GM12878 (cell line): ENCODE measurements at regions not wholly inside any gene's neighbourhood (a gene's known extent, or its start where the extent isn't known, plus 50 kb on each side); places are given as distances from the start of the nearest gene placed in this dataset.

Experiments
- ATAC-seq: fragments of 200-7000 bp; cut with Tn5 transposase; 3 replicates; pipeline ENCODE4 v1.9.1; 2020; ENCODE audit warnings: mild to moderate bottlenecking, moderate library complexity
- BruUV-seq: library from RNA; stranded (reverse); fragments of 400-500 nt; replicated peaks from 2 replicates; lab custom pipeline; 2021; lab: Mats Ljungman, UMichigan
- CTCF ChIA-PET: fragments of 300-600 bp; sonication (Branson Sonifier 250); formaldehyde crosslinking; extraction: SDS; loops from one replicate; lab custom pipeline; 2021; ENCODE audit warnings: inconsistent platforms; lab: Yijun Ruan, JAX
- POLR2A ChIA-PET: fragments of 350-600 bp; formaldehyde crosslinking; extraction: SDS; loops from one replicate; lab custom pipeline; 2021; ENCODE audit warnings: inconsistent platforms; lab: Charles Lee
- RAD21 ChIA-PET: fragments of 300-600 bp; sonication (Branson Sonifier 250); formaldehyde crosslinking; loops from one replicate; lab custom pipeline; 2023; ENCODE audit warnings: antibody characterized with exemption; ENCODE audit not compliant: unreplicated experiment; lab: Charles Lee
- SMC1A ChIA-PET: fragments of 300-600 bp; sonication (Branson Sonifier 250); formaldehyde crosslinking; loops from one replicate; lab custom pipeline; 2023; ENCODE audit not compliant: unreplicated experiment, uncharacterized antibody; lab: Charles Lee
- DNase-seq: peaks from one replicate; pipeline ENCODE4 v3.0.0-alpha.2; 2011; ENCODE audit warnings: low read depth, low spot score
- FAIRE-seq: peaks from 3 replicates; lab custom pipeline; 2011; peaks lifted over from hg19 to GRCh38; lab: Jason Lieb, UNC
- H2AFZ ChIP-seq: 2 replicates; pipeline ENCODE4 v1.6.0; 2011; ENCODE audit warnings: low read depth, low read length, control low read depth; ENCODE audit not compliant: control insufficient read depth
- H3K27ac ChIP-seq: 2 replicates; pipeline ENCODE4 v1.5.1; 2011; ENCODE audit warnings: control low read depth; ENCODE audit not compliant: control insufficient read depth, insufficient read depth
- H3K27me3 ChIP-seq, 2 experiments: replicated peaks in 1 of 2; 2 replicates each; pipeline versions ENCODE4 v1.6.0 to v1.6.1; 2011; ENCODE audit warnings: low read length in 1 of 2; ENCODE audit not compliant: control insufficient read depth in 2 of 2, insufficient read depth in 2 of 2
- H3K36me3 ChIP-seq, 2 experiments: 2 replicates each; pipeline ENCODE4 v1.5.1; 2011; ENCODE audit warnings: low read length in 1 of 2; ENCODE audit not compliant: control insufficient read depth in 2 of 2, insufficient read depth in 2 of 2
- H3K4me1 ChIP-seq: 2 replicates; pipeline ENCODE4 v1.6.1; 2011; ENCODE audit warnings: mild to moderate bottlenecking, low read length, moderate library complexity, mixed read lengths; ENCODE audit not compliant: control insufficient read depth, insufficient read depth
- H3K4me2 ChIP-seq: 2 replicates; pipeline ENCODE4 v1.6.0; 2011; ENCODE audit warnings: control low read depth; ENCODE audit not compliant: control insufficient read depth, insufficient read depth
- H3K4me3 ChIP-seq: fragments of 200-600 bp; sonication (generic); 2 replicates; pipeline ENCODE4 v1.5.1; 2016
- H3K79me2 ChIP-seq: 2 replicates; pipeline ENCODE4 v1.6.0; 2011; ENCODE audit warnings: low read length; ENCODE audit not compliant: control insufficient read depth, insufficient read depth
- H3K9ac ChIP-seq: 2 replicates; pipeline ENCODE4 v1.8.0; 2011; ENCODE audit warnings: low read length, control low read depth, mixed read lengths; ENCODE audit not compliant: control insufficient read depth, insufficient read depth
- H3K9me3 ChIP-seq: replicated peaks from 3 replicates; pipeline ENCODE4 v1.5.1; 2011; ENCODE audit warnings: mild to moderate bottlenecking, low read length; ENCODE audit not compliant: control insufficient read depth, insufficient read depth
- H4K20me1 ChIP-seq: 2 replicates; pipeline ENCODE4 v1.6.0; 2011; ENCODE audit not compliant: control insufficient read depth, insufficient read depth
- ATF7 ChIP-seq: fragments of 450-650 bp; IDR thresholded peaks from 2 replicates; pipeline ENCODE4 v1.6.1; 2016; ENCODE audit warnings: low read depth, mild to moderate bottlenecking
- BACH1 ChIP-seq: fragments of 450-650 bp; IDR thresholded peaks from 2 replicates; pipeline ENCODE4 v1.6.1; 2017; ENCODE audit warnings: mild to moderate bottlenecking, borderline replicate concordance
- CBX5 ChIP-seq: sonication (generic); IDR thresholded peaks from 2 replicates; pipeline ENCODE4 v1.6.1; 2016; ENCODE audit warnings: low read depth, moderate library complexity, mild to moderate bottlenecking, inconsistent platforms
- ETV6 ChIP-seq, 2 experiments: fragments of 450-650 bp in 1 of 2; IDR thresholded peaks in 1 of 2; conservative IDR thresholded peaks in 1 of 2; 2 replicates each; pipeline ENCODE4 v1.6.1; 2014; ENCODE audit warnings: antibody characterized with exemption in 1 of 2, borderline replicate concordance in 1 of 2, low read depth in 1 of 2, mild to moderate bottlenecking in 1 of 2, moderate library complexity in 1 of 2
- IKZF2 ChIP-seq, 2 experiments: fragments of 450-650 bp; IDR thresholded peaks; 2 replicates each; pipeline ENCODE4 v1.6.1; 2017; ENCODE audit warnings: mild to moderate bottlenecking in 2 of 2, moderate library complexity in 2 of 2
- MTA2 ChIP-seq: fragments of 450-650 bp; IDR thresholded peaks from 2 replicates; pipeline ENCODE4 v1.6.1; 2016; ENCODE audit warnings: low read depth, mild to moderate bottlenecking, moderate library complexity
- MYB ChIP-seq: fragments of 150-350 bp; IDR thresholded peaks from 2 replicates; pipeline ENCODE4 v1.6.1; 2014; ENCODE audit warnings: mild to moderate bottlenecking, low read depth, low read length, borderline replicate concordance
- NFIC ChIP-seq: IDR thresholded peaks from 2 replicates; pipeline ENCODE4 v1.6.1; 2012; ENCODE audit warnings: low read depth, mild to moderate bottlenecking, inconsistent platforms, low read length, moderate library complexity
- NFYB ChIP-seq: IDR thresholded peaks from 2 replicates; pipeline ENCODE4 v1.6.1; 2011; ENCODE audit warnings: low read depth, mild to moderate bottlenecking, low read length, improper control_type of control experiment, moderate library complexity; ENCODE audit not compliant: insufficient read depth
- NR2C2 ChIP-seq: IDR thresholded peaks from 2 replicates; pipeline ENCODE4 v1.6.1; 2011; ENCODE audit warnings: borderline replicate concordance, low read depth; ENCODE audit not compliant: control insufficient read depth, insufficient read length
- NRF1 ChIP-seq: conservative IDR thresholded peaks from 2 replicates; pipeline ENCODE4 v1.6.1; 2011; ENCODE audit warnings: mild to moderate bottlenecking, low read depth, low read length, improper control_type of control experiment
- POLR2A ChIP-seq: IDR thresholded peaks from 2 replicates; pipeline ENCODE4 v1.6.1; 2011; ENCODE audit warnings: low read depth, mild to moderate bottlenecking, low read length
- POU2F2 ChIP-seq: IDR thresholded peaks from 3 replicates; pipeline ENCODE4 v1.6.1; 2011; ENCODE audit warnings: low read depth, mild to moderate bottlenecking, low read length, borderline replicate concordance
- RB1 ChIP-seq: fragments of 450-650 bp; formaldehyde crosslinking; IDR thresholded peaks from 2 replicates; pipeline ENCODE4 v1.6.1; 2017; ENCODE audit warnings: mild to moderate bottlenecking, borderline replicate concordance
- RBBP5 ChIP-seq: fragments of 200-600 bp; sonication (generic); conservative IDR thresholded peaks from 2 replicates; pipeline ENCODE4 v1.6.1; 2016
- SMC3 ChIP-seq: IDR thresholded peaks from 2 replicates; pipeline ENCODE4 v1.6.1; 2011; ENCODE audit warnings: low read length, improper control_type of control experiment, borderline replicate concordance
- USF1 ChIP-seq: IDR thresholded peaks from 2 replicates; pipeline ENCODE4 v1.6.1; 2011; ENCODE audit warnings: borderline replicate concordance, low read depth, mild to moderate bottlenecking, moderate library complexity, mixed read lengths, low read length; ENCODE audit not compliant: insufficient read depth; ENCODE audit errors: extremely low read length
- ZNF24 ChIP-seq: fragments of 450-650 bp; IDR thresholded peaks from 2 replicates; pipeline ENCODE4 v1.6.1; 2017; ENCODE audit warnings: antibody characterized with exemption, mild to moderate bottlenecking
- WGBS: methylation state at CpG from one replicate; pipeline ENCODE4 v1.1.6; 2016; ENCODE audit warnings: low lambda C conversion rate; ENCODE audit not compliant: insufficient replicate concordance, insufficient coverage; ENCODE audit errors: missing lambda C conversion rate; 5-methylcytosine and 5-hydroxymethylcytosine counted together
- in situ Hi-C: fragments of 300-500 bp; cut with MboI; formaldehyde crosslinking; loops from 9 replicates; pipeline ENCODE4 v1.14.3; 2018; ENCODE audit warnings: mixed read lengths
- intact Hi-C: fragments of 100-400 bp; cut with micrococcal nuclease; formaldehyde crosslinking; loops from one replicate; pipeline ENCODE4 v1.14.2; 2022; ENCODE audit not compliant: unreplicated experiment
- TF ChIP-seq, protein P1 (sequence below): fragments of 450-650 bp; IDR thresholded peaks from 2 replicates; pipeline ENCODE4 v1.6.1; 2018; ENCODE audit warnings: borderline replicate concordance, mild to moderate bottlenecking; ENCODE audit not compliant: partially characterized antibody
- TF ChIP-seq, protein P2 (sequence below): fragments of 450-650 bp; IDR thresholded peaks from 2 replicates; pipeline ENCODE4 v1.6.1; 2017; ENCODE audit warnings: mild to moderate bottlenecking, moderate library complexity

GRCh38 chr4:34363842-34364241 is 1880.5 kb downstream of the ARAP2 start:
- Histone ChIP-seq H4K20me1 (no peaks in the 10 kb centered on the region), H3K4me3 (no peak overlapping the region), H3K79me2 (no peaks in the 10 kb centered on the region), H3K4me2 (no peak overlapping the region), H3K9me3 (no peaks in the 10 kb centered on the region), H3K9ac (no peak overlapping the region), H3K4me1 (no peaks in the 10 kb centered on the region), H2AFZ (no peak overlapping the region), H3K27ac (no peak overlapping the region), H3K36me3 (no peaks in the 10 kb centered on the region), H3K27me3 (no peaks in the 10 kb centered on the region)
- FAIRE-seq (no peak), DNase-seq (no peak), ATAC-seq (no peak)
- in situ Hi-C loops (no loop called here), intact Hi-C loops (no loop called here)
- TF ChIP-seq BACH1 (no peak), NRF1 (no peak), USF1 (no peak), SMC3 (no peak), CBX5 (no peak), RBBP5 (no peak), MTA2 (no peak), ATF7 (no peak), NR2C2 (no peak), RB1 (no peak), POU2F2 (no peak), ZNF24 (no peak), NFYB (no peak), MYB (no peak), POLR2A (no peak), NFIC (no peak), IKZF2 (IDR thresholded peaks at IDR 0.05) (no peak), ETV6 (conservative IDR thresholded peaks at IDR 0.05 in 1 of 2, IDR thresholded peaks at IDR 0.05 in 1 of 2; ENCODE audit: borderline replicate concordance in 1 of 2, low read depth in 1 of 2) (no peak)
- TF ChIP-seq, protein P1, sequence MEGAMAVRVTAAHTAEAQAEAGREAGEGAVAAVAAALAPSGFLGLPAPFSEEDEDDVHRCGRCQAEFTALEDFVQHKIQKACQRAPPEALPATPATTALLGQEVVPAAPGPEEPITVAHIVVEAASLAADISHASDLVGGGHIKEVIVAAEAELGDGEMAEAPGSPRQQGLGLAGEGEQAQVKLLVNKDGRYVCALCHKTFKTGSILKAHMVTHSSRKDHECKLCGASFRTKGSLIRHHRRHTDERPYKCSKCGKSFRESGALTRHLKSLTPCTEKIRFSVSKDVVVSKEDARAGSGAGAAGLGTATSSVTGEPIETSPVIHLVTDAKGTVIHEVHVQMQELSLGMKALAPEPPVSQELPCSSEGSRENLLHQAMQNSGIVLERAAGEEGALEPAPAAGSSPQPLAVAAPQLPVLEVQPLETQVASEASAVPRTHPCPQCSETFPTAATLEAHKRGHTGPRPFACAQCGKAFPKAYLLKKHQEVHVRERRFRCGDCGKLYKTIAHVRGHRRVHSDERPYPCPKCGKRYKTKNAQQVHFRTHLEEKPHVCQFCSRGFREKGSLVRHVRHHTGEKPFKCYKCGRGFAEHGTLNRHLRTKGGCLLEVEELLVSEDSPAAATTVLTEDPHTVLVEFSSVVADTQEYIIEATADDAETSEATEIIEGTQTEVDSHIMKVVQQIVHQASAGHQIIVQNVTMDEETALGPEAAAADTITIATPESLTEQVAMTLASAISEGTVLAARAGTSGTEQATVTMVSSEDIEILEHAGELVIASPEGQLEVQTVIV, result no peak
- TF ChIP-seq, protein P2, sequence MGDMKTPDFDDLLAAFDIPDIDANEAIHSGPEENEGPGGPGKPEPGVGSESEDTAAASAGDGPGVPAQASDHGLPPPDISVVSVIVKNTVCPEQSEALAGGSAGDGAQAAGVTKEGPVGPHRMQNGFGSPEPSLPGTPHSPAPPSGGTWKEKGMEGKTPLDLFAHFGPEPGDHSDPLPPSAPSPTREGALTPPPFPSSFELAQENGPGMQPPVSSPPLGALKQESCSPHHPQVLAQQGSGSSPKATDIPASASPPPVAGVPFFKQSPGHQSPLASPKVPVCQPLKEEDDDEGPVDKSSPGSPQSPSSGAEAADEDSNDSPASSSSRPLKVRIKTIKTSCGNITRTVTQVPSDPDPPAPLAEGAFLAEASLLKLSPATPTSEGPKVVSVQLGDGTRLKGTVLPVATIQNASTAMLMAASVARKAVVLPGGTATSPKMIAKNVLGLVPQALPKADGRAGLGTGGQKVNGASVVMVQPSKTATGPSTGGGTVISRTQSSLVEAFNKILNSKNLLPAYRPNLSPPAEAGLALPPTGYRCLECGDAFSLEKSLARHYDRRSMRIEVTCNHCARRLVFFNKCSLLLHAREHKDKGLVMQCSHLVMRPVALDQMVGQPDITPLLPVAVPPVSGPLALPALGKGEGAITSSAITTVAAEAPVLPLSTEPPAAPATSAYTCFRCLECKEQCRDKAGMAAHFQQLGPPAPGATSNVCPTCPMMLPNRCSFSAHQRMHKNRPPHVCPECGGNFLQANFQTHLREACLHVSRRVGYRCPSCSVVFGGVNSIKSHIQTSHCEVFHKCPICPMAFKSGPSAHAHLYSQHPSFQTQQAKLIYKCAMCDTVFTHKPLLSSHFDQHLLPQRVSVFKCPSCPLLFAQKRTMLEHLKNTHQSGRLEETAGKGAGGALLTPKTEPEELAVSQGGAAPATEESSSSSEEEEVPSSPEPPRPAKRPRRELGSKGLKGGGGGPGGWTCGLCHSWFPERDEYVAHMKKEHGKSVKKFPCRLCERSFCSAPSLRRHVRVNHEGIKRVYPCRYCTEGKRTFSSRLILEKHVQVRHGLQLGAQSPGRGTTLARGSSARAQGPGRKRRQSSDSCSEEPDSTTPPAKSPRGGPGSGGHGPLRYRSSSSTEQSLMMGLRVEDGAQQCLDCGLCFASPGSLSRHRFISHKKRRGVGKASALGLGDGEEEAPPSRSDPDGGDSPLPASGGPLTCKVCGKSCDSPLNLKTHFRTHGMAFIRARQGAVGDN, result no peak
- CTCF ChIA-PET, result no interaction called here
- POLR2A ChIA-PET, result no interaction called here
- WGBS, result 8% methylated on average over 2 of the region's 2 CpGs
- SMC1A ChIA-PET, result no interaction called here
- RAD21 ChIA-PET, result no interaction called here
- BruUV-seq, result no TSS peak
